NCI-H774 (cell line): ENCODE measurements at regions not wholly inside any gene's neighbourhood (a gene's known extent, or its start where the extent isn't known, plus 50 kb on each side); places are given as distances from the start of the nearest gene placed in this dataset.
"Not testable (repeated sequence)": the region's sequence is repeated elsewhere in the genome, so short reads cannot be mapped to it uniquely, and the experiment has no call there.

Source experiments
- DNase-seq: peaks from one replicate; lab custom pipeline; 2025; lab: John Stamatoyannopoulos, UW

DNA sequence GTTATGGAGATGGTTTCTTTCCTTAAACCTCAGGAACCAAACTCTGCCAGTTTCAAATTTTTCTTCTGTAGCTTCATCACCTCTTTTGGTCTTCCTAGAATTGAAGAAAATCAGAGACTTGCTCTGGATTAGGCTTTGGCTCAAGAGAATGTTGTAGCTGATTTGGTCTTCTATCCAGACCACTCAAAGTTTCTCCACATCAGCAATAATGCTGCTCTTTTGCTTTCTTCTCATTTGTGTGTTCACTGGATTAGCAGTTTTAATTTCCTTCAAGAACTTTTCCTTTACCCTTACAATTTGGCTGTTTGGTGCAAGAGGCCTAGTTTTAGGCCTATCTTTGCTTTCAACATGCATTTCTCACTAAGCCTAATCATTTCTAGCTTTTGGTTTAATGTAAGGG, 78.1 kb upstream of the PLCB4 start:
- DNase-seq, result no peak

DNA sequence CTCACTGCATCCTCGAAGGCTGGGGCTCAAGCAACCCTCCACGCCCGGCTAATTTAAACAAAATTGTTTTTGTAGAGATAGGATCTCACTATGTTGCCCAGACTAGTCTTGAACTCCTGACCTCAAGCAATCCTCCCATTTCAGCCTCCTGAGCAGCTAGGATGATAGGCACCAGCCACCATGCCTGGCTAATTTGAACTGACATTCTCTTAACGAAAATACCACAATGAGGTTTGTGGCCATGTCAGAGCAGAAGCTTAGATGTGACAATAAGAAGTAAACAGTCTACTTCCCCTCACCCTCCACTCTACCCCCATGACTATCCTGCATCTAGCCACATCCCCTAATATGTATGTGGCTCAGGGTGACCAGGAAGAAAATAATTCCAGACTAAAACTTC, 74.8 kb upstream of the PLCB4 start:
- no peak for DNase-seq

DNA sequence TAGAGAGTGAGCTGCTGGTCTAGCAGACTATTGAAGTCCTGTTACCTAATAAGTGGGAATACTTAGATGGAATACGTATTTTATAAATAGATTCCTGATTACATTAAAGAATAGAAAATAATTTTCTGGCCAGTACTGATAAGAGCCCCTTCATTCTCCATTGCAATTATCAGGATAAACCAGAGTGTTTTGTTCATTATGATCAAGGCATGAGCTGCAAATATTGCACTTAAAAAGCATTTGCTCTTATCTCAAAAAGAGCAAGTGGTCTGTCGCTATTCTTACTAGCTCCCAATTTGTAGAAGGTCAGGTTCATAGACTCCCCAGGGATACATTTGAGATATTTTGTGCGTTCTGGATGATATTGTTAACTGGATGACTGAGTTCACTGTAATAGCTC, 73.1 kb upstream of the PLCB4 start:
- DNase-seq, result no peak

DNA sequence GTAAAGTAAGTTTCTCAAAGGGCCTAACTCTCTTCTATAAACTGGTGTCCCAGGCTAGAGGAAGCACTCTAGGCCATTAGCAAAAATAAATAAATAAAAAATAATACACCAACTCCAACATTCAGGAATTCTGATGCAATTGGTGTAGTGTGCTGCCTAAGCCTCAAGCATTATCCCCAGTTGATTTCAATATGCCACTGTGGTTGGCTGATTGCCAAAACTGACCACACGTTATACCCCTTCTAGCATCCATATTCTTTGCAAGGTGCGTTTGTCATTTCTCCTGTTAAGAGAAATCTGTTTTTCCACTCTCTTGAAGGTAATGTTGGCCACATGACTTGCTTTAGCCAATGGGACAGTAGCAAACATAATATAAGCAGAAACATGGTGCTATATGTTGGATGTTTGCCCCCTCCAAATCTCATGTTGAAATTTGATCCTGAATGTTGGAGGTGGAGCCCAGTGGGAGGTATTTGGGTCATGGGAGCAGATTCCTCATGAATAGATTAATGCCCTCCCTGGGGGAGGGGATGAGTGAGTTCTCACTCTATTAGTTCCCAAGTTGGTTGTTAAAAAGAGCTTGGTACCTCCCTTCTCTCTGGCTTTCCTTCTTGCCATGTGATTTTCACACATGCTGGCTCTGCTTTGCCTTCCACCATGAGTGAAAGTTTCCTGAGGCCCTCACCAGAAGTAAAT, 71.9 kb upstream of the PLCB4 start:
- no peak for DNase-seq

DNA sequence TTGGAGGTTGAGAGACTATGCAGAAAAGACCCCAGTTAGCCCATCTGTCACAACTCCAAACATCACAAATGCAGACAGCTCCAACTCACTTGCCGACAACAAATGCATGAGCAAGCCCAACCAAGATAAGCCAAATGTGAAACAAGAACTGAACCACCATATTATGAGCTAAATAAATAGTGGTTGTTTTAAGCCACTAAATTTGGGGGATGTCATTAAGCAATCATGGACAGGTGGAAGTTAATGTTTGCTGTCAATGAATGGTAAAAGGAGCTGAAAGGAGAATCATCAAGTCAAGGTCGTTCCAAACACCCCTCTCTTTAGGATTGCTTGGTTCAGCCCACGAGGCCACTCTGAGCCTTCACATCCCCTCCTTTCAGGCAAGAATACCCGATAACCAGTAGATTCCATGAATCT, 71.2 kb upstream of the PLCB4 start:
- DNase-seq, result peak; percentile 37

DNA sequence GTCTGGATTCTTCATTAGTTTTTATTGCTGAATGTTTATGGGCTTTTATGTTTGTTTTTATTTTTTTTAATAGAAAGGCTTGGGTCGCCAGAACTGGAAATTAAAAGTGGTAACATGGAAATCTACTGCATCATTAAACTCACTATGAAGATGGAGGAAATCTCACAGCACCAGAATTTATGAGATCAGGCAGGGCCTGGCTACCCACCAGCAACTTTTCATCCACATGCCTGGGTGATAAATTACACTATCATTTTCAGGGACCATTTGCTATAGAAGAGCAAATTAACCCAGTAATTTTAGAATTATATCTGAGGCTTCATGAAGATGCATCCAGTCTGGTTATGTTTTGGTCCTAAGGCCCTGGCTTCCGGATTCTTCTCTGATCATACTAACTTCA, 57.8 kb upstream of the PLCB4 start:
- DNase-seq, result no peak

DNA sequence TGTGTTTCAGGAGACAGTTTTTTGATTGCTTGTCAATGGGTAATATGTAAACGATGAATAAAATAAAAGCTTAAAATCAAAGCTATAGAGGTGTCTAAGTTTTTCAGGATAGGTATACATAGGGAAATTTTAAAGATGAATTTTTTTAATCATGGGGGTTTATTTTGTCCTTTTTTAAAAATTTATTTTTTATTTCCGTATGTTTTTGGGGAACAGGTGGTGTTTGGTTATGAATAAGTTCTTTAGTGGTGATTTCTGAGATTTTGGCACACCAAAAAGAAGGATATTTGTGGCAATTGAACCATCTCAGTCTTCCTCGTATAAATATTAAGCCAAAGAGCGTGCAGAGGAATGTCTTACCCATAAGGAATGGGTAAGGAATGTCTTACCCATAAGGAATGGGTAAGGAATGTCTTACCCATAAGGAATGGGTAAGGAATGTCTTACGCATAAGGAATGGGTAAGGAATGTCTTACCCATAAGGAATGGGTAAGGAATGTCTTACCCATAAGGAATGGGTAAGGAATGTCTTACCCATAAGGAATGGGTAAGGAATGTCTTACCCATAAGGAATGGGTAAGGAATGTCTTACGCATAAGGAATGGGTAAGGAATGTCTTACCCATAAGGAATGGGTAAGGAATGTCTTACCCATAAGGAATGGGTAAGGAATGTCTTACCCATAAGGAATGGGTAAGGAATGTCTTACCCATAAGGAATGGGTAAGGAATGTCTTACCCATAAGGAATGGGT, 53.5 kb upstream of the PLCB4 start:
- DNase-seq, result not testable (repeated sequence)

DNA sequence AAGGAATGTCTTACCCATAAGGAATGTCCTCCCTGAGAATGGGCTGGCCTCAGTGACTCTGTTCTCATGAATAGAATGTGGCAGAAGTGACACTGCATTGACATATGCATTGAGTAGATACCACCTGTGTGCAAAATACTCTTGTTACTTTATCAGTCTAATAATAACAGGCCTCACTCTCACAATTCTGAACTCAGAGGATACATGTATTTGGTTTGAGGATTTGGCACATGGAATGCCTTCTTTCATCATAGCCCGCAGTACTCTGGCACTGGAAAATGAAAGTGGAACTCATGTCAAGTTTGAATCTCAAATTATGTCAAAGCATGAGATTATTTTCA, 52.9 kb upstream of the PLCB4 start:
- DNase-seq, result no peak

DNA sequence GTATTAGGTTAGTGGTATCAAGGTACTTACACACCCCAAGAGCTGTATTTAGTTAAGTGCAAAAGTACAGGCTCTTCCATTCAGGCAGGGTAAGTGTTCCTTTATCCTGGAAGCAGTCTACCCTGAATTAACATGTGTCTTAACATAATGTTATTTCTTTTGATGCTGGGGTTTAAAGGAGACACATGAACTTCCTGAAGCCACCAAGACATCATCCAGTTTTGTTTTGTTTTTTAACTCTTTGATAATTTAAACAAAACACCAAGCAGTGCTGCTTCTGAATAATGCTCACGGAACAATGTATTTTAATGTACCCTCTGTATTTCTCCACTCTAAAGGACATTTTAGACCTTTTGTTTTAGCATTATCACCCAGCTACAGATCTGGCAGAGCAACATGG, 50.5 kb upstream of the PLCB4 start:
- no peak for DNase-seq
